HepG2 (cell line): ENCODE measurements at regions not wholly inside any gene's neighbourhood (a gene's known extent, or its start where the extent isn't known, plus 50 kb on each side); places are given as distances from the start of the nearest gene placed in this dataset.

Experiments used
- ATAC-seq: fragments of 200-7000 bp; cut with Tn5 transposase; 3 replicates; pipeline ENCODE4 v1.9.1; 2020; ENCODE audit warnings: mild to moderate bottlenecking, moderate library complexity
- BruUV-seq: library from RNA; stranded (reverse); fragments of 400-500 nt; replicated peaks from 2 replicates; lab custom pipeline; 2021; lab: Mats Ljungman, UMichigan
- CTCF ChIA-PET: fragments of 300-600 bp; formaldehyde crosslinking; extraction: SDS; loops from one replicate; lab custom pipeline; 2021; ENCODE audit warnings: low total read pairs, inconsistent platforms, low intra/inter-chr PET ratio; lab: Yijun Ruan, JAX
- POLR2A ChIA-PET: fragments of 350-600 bp; sonication (Branson Sonifier 250); formaldehyde crosslinking; loops from one replicate; lab custom pipeline; 2020; ENCODE audit warnings: antibody characterized with exemption, inconsistent platforms; lab: Yijun Ruan, JAX
- DNase-seq: peaks from one replicate; pipeline ENCODE4 v3.0.0-alpha.2; 2015; ENCODE audit warnings: low spot score
- FAIRE-seq: peaks from 3 replicates; lab custom pipeline; 2011; peaks lifted over from hg19 to GRCh38; lab: Jason Lieb, UNC
- H2AFZ ChIP-seq: one replicate; pipeline ENCODE4 v1.6.1; 2011; ENCODE audit warnings: low read length, inconsistent platforms
- H3K27ac ChIP-seq: fragments of 300-600 bp; 3 replicates; pipeline ENCODE4 v1.8.0; 2011; ENCODE audit warnings: mixed run types, mild to moderate bottlenecking, mixed read lengths, low read length, inconsistent platforms; ENCODE audit not compliant: insufficient read depth; ENCODE audit errors: extremely low read length
- H3K27me3 ChIP-seq, 2 experiments: fragments of 200-600 bp in 1 of 2; 2 replicates in 1 of 2; 3 replicates in 1 of 2; pipeline versions ENCODE4 v1.6.0 to v1.8.0; 2011; ENCODE audit warnings: low read length in 2 of 2, mild to moderate bottlenecking in 2 of 2, moderate library complexity in 2 of 2, inconsistent platforms in 1 of 2; ENCODE audit not compliant: insufficient read depth in 2 of 2, control insufficient read depth in 1 of 2
- H3K36me3 ChIP-seq, 2 experiments: fragments of 200-600 bp in 1 of 2; replicated peaks in 1 of 2; 2 replicates in 1 of 2; 3 replicates in 1 of 2; pipeline versions ENCODE4 v1.5.1 to v1.8.0; 2011; ENCODE audit warnings: low read length in 2 of 2, inconsistent platforms in 1 of 2; ENCODE audit not compliant: insufficient read depth in 2 of 2, control insufficient read depth in 1 of 2
- H3K4me1 ChIP-seq: 2 replicates; pipeline ENCODE4 v1.5.1; 2012; ENCODE audit warnings: low read length, inconsistent platforms; ENCODE audit not compliant: insufficient read depth
- H3K4me2 ChIP-seq: 2 replicates; pipeline ENCODE4 v1.6.0; 2011; ENCODE audit warnings: low read depth, low read length, inconsistent platforms
- H3K4me3 ChIP-seq, 3 experiments: fragments of 200-600 bp in 1 of 3; sonication (generic), shearing (Covaris generic) in 1 of 3; replicated peaks in 1 of 3; 2 replicates each; pipeline ENCODE4 v1.5.1; 2011 to 2016; ENCODE audit warnings: low read length in 3 of 3, inconsistent platforms in 2 of 3, low read depth in 2 of 3, mild to moderate bottlenecking in 2 of 3, control low read depth in 1 of 3, mixed read lengths in 1 of 3; ENCODE audit not compliant: insufficient read depth in 1 of 3
- H3K79me2 ChIP-seq: one replicate; pipeline ENCODE4 v1.6.1; 2011; ENCODE audit warnings: low read length, inconsistent platforms; ENCODE audit not compliant: insufficient read depth
- H3K9ac ChIP-seq: 2 replicates; pipeline ENCODE4 v1.6.0; 2011; ENCODE audit warnings: mild to moderate bottlenecking, low read depth, low read length, inconsistent platforms; ENCODE audit not compliant: insufficient read depth
- H3K9me3 ChIP-seq: 2 replicates; pipeline ENCODE4 v1.5.1; 2012; ENCODE audit warnings: mild to moderate bottlenecking, low read length
- H4K20me1 ChIP-seq: 2 replicates; pipeline ENCODE4 v1.6.0; 2011; ENCODE audit warnings: inconsistent platforms, mild to moderate bottlenecking, low read length, moderate library complexity; ENCODE audit not compliant: insufficient read depth
- KAT7 ChIP-seq: IDR thresholded peaks from 2 replicates; pipeline ENCODE4 v1.6.1; 2018; ENCODE audit warnings: borderline replicate concordance, missing compliant biosample characterization
- NCOA2 ChIP-seq: sonication (generic); formaldehyde crosslinking; IDR thresholded peaks from 2 replicates; pipeline ENCODE4 v1.8.0; 2022; ENCODE audit warnings: inconsistent platforms
- PHF5A ChIP-seq: IDR thresholded peaks from one replicate; pipeline ENCODE4 v1.6.1; 2018; ENCODE audit warnings: low read depth, missing genetic modification reagents; ENCODE audit not compliant: unreplicated experiment
- REXO4 ChIP-seq: sonication (generic); formaldehyde crosslinking; IDR thresholded peaks from 2 replicates; pipeline ENCODE4 v1.8.0; 2022; ENCODE audit warnings: missing genetic modification reagents, mild to moderate bottlenecking, borderline replicate concordance
- SALL2 ChIP-seq: sonication (generic); formaldehyde crosslinking; IDR thresholded peaks from 2 replicates; pipeline ENCODE4 v1.8.1; 2023; ENCODE audit warnings: mild to moderate bottlenecking, missing genetic modification reagents, inconsistent platforms
- SCMH1 ChIP-seq: sonication (generic); formaldehyde crosslinking; IDR thresholded peaks from 2 replicates; pipeline ENCODE4 v1.9.0; 2021; ENCODE audit warnings: missing genetic modification reagents, mild to moderate bottlenecking, borderline replicate concordance
- ZBTB7B ChIP-seq: sonication (generic); formaldehyde crosslinking; IDR thresholded peaks from 2 replicates; pipeline ENCODE4 v1.4.0; 2020; ENCODE audit warnings: missing genetic modification reagents
- ZNF296 ChIP-seq: sonication (generic); formaldehyde crosslinking; conservative IDR thresholded peaks from 2 replicates; pipeline ENCODE4 v1.5.0; 2020; ENCODE audit warnings: mild to moderate bottlenecking, missing genetic modification reagents
- ZNF749 ChIP-seq: sonication (generic); formaldehyde crosslinking; IDR thresholded peaks from 2 replicates; pipeline ENCODE4 v1.8.0; 2022; ENCODE audit warnings: mild to moderate bottlenecking, missing genetic modification reagents, moderate library complexity, borderline replicate concordance
- WGBS: methylation state at CpG from one replicate; pipeline ENCODE4 v1.1.6; 2017; ENCODE audit warnings: low lambda C conversion rate; 5-methylcytosine and 5-hydroxymethylcytosine counted together
- in situ Hi-C: cut with HindIII; loops from 2 replicates; pipeline ENCODE4 v1.10.0; 2017; ENCODE audit warnings: low pct_unique_long_range_greater_than_20kb; ENCODE audit not compliant: extremely low pct_ligation_motif_present
- intact Hi-C: fragments of 100-400 bp; cut with micrococcal nuclease; formaldehyde crosslinking; loops from one replicate; pipeline ENCODE4 v1.10.0; 2022; ENCODE audit not compliant: unreplicated experiment
- TF ChIP-seq, protein P1 (sequence below): sonication (generic); formaldehyde crosslinking; IDR thresholded peaks from 2 replicates; pipeline ENCODE4 v1.9.0; 2021; ENCODE audit warnings: missing genetic modification reagents, borderline replicate concordance
- TF ChIP-seq, protein P2 (sequence below): sonication (generic); formaldehyde crosslinking; IDR thresholded peaks from 2 replicates; pipeline ENCODE4 v1.4.0; 2020; ENCODE audit warnings: missing genetic modification reagents

DNA sequence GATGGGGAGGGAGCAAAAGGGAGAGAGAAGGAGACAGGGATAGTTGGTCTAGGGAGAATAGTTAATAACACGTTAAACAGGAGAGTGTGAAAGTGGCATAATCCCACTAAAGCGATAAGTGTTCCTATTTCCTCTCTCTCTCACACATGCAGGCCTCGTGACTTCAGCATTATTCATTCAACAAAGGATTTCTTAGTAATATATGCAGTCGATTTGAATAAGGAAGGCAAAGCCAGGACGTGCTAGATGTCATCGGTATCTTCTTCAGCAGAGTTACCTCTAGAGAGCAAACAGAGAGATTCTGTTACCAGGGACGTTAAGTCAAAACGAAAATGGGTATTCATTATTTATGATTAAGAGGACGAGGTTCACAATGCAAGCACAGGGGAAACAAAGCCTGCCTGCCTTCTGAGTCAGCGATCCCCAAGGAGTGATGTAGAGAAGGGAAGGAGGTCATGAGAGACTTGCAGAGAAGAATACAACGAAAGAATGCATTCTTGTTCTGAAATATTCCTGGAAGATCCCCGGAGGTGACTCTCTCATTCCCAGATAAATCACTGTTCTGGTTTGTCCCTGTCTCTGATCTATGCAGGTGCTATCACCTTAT lies 1048.4 kb downstream of the NLGN4X start:
- H3K9ac ChIP-seq = no peak overlapping the region
- WGBS = 6% methylated on average over 11 of the region's 12 CpGs
- in situ Hi-C loops (no loop called here), intact Hi-C loops (no loop called here)
- POLR2A ChIA-PET = no interaction called here
- TF ChIP-seq SALL2 (CRISPR knock-in tag) (no peak), NCOA2 (CRISPR knock-in tag) (no peak), ZNF296 (CRISPR knock-in tag) (no peak), SCMH1 (CRISPR knock-in tag) (no peak), KAT7 (CRISPR knock-in tag) (no peak), REXO4 (CRISPR knock-in tag) (no peak), ZBTB7B (no peak), ZNF749 (CRISPR knock-in tag) (no peak), PHF5A (no peak)
- TF ChIP-seq, protein P1, sequence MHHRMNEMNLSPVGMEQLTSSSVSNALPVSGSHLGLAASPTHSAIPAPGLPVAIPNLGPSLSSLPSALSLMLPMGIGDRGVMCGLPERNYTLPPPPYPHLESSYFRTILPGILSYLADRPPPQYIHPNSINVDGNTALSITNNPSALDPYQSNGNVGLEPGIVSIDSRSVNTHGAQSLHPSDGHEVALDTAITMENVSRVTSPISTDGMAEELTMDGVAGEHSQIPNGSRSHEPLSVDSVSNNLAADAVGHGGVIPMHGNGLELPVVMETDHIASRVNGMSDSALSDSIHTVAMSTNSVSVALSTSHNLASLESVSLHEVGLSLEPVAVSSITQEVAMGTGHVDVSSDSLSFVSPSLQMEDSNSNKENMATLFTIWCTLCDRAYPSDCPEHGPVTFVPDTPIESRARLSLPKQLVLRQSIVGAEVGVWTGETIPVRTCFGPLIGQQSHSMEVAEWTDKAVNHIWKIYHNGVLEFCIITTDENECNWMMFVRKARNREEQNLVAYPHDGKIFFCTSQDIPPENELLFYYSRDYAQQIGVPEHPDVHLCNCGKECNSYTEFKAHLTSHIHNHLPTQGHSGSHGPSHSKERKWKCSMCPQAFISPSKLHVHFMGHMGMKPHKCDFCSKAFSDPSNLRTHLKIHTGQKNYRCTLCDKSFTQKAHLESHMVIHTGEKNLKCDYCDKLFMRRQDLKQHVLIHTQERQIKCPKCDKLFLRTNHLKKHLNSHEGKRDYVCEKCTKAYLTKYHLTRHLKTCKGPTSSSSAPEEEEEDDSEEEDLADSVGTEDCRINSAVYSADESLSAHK (CRISPR knock-in tag) = no peak
- TF ChIP-seq, protein P2, sequence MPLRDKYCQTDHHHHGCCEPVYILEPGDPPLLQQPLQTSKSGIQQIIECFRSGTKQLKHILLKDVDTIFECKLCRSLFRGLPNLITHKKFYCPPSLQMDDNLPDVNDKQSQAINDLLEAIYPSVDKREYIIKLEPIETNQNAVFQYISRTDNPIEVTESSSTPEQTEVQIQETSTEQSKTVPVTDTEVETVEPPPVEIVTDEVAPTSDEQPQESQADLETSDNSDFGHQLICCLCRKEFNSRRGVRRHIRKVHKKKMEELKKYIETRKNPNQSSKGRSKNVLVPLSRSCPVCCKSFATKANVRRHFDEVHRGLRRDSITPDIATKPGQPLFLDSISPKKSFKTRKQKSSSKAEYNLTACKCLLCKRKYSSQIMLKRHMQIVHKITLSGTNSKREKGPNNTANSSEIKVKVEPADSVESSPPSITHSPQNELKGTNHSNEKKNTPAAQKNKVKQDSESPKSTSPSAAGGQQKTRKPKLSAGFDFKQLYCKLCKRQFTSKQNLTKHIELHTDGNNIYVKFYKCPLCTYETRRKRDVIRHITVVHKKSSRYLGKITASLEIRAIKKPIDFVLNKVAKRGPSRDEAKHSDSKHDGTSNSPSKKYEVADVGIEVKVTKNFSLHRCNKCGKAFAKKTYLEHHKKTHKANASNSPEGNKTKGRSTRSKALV (CRISPR knock-in tag) = no peak
- peaks cover 27% of the 10 kb centered on the region; the same call in 1 of the 2 replicates for H3K9me3 ChIP-seq
- FAIRE-seq = no peak
- H4K20me1 ChIP-seq = no peaks in the 10 kb centered on the region
- BruUV-seq = no TSS peak
- no peaks in the 10 kb centered on the region for H3K79me2 ChIP-seq
- no peak overlapping the region for H2AFZ ChIP-seq
- no peak overlapping the region for H3K27ac ChIP-seq
- H3K4me2 ChIP-seq = no peak overlapping the region
- no peaks in the 10 kb centered on the region for H3K36me3 ChIP-seq
- no peaks in the 10 kb centered on the region for H3K4me1 ChIP-seq
- no peak for DNase-seq
- no peak overlapping the region for H3K4me3 ChIP-seq
- H3K27me3 ChIP-seq = no peaks in the 10 kb centered on the region
- CTCF ChIA-PET = no interaction called here
- no peak for ATAC-seq
